NCI-H2227 (cell line): ENCODE measurements at regions not wholly inside any gene's neighbourhood (a gene's known extent, or its start where the extent isn't known, plus 50 kb on each side); places are given as distances from the start of the nearest gene placed in this dataset.
A peak's percentile ranks its signal among the peaks of the same experiment; 100 is the strongest.
"Not testable (repeated sequence)": the region's sequence is repeated elsewhere in the genome, so short reads cannot be mapped to it uniquely, and the experiment has no call there.

Experiments used
- DNase-seq: peaks from one replicate; lab custom pipeline; 2025; ENCODE audit not compliant: unreplicated experiment; lab: John Stamatoyannopoulos, UW

GRCh38 chr2:66317268-66317890, 117.5 kb upstream of the MEIS1 start:
- DNase-seq: no peak

GRCh38 chr2:66306483-66306882, 128.4 kb upstream of the MEIS1 start:
- DNase-seq: no peak

DNA sequence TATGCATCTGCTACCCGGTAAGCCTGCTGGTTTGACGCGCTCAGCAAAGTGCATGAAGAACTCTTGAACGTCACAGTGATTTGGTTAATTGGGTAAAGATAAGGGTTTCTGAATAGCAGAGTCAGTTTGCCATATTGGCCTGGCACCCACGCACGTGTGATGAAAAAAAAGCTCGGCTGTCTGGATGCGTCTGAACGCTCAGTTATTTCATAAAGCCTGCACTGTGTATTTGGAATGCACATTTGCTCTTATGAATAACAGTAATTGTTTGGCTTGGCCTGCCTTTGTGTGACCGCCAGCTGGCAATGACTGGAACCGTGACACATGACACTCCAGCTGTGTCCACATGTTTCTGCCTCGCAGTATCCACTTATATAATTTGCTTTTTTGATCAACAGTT, 129.2 kb upstream of the MEIS1 start:
- peak; percentile 40 for DNase-seq

DNA sequence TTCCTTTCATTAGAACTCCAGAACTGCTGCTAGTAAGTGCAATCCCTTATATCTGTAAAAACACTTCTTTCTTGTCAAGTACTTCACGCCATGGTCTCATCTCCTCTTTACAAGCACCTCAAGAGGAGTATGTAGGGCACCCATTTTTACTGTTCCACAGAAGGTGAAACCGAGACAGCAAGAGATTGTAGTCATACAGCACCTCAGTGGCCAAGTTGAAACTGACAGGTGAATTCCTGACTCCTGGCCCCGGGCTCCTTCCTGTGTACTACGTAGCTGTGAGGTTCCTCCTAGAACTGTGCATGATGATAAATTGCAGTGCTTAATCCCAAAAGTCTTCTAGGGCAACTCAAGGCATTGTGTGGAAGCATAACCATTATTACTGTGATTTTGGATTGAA, 131.5 kb upstream of the MEIS1 start:
- no peak for DNase-seq

DNA sequence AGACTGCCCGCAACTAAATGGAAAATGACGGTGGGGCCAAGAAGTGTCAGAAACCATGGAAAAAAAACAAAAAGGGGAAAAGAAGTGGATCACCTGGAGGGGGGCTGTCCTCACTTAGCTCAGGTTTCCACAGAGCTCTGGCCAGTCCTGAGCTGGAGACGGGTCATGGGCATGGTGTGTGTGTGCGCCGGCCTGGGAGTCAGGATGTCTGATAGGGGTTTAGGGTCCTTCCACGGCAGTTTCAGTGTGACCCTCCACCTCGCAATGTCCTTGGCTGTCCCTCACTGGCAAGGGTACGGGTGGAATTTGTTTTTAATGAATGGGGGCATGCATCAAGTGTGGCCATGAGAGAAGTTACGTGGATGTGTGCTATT, 133.2 kb upstream of the MEIS1 start:
- DNase-seq: no peak

DNA sequence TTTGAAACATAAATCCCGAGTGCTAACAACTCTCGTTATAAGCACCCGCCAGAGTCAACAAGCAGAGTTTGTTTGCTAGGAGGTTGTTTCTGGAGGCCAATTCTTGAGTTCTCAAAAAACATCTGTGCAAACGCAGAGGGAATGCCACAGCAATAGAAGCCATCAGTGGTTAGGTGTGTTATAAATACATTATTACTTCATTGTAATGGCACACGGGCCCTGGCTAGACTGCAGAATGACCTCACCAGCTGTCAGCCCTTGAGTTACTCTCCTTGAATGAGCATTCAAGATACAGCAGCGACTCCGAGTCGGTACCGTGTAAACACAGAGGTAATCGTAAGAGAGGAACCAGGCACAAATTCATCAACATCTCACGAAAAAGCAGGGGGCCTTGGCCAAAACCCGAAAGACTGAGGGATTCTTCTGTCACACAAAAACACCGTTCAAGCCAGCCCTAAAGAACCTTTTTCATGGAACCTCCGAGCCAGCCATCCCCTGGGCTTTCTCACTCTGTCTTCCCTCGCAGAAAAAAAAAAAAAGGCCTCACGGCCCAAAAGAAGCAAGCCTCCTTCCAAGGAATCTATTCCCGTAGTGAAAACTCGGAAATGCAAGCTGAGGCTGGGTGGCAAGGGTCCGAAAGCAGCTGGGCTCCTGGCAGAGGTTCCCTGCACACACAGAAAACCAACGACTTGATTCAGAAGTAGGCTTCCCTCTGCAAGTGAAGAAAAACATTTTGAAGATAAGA, 133.7 kb upstream of the MEIS1 start:
- peak; percentile 14 for DNase-seq

DNA sequence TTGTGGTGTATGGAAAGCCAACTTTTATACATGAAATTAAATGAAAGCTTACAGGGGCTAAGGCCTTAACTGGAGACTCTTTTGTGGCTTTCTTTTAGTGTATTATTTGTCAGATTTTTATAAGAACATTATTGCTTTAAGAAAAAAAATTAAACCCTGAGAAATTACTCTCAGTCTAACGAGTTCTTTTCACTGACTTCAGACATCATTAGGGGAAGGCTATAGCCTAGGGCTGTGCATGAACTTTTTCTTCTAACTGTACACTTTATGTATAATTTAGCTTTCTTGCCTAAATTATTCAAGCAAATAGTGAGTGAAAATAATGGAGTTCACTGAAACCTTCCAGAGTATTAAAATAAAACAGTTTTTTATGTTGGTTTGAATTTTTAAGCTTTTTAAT, 151.1 kb upstream of the MEIS1 start:
- no peak for DNase-seq

DNA sequence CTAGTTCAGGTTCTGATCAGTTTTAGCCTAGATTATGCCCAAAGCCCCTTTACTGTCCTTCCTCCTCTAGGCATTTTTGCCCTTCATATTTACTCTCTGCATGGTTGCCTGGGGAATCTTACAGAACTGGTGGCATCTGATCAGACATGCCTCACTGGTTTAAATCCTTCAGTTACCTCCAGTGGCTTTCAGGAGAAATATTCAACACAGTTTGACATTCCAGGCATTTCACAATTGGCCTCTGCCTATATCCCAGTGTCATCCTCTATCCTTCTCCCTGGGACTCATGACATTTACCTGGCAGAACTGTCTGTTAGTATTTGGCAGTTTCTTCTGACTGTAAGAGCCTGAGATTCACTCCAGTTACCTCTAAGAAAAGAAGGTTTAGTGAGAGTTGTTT, 152.9 kb upstream of the MEIS1 start:
- no peak for DNase-seq

DNA sequence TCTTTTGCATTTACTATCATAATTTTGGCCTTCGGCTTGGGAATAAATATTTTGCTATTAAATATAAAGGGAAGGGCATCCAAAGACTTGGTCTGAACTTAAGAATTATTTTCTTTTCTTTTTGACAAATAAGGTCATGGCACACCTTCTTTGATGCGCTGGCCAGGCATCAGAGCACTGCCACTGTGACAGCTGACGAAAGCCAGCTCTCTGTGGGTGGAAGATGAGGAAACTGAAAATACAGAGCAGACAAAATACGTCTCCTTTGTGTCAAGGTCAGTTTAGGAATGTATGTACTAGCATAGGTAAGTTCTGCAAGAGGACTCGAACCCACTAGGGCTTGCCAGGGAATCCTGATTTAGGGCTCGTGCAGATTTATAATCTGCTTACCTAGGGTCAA, 155.9 kb upstream of the MEIS1 start:
- DNase-seq: no peak

DNA sequence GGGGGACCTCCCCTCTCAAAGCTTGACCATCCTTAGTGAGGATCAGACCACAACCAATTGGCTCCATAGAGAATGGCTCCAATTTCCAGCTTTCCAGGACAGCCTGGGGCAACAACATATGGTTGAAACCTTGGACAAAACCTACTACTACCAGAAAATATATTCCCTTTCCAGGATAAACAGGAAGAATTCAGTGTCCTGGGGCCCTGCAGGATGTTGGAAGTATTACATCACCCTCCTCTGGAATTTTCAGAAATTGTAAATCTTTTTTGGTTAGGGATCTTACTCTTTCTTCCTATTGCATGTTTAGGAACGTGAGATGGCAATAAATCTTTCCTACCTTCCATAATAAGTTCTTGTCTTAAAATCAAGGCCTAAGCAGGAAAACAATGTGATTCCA, 158.9 kb upstream of the MEIS1 start:
- DNase-seq: no peak

DNA sequence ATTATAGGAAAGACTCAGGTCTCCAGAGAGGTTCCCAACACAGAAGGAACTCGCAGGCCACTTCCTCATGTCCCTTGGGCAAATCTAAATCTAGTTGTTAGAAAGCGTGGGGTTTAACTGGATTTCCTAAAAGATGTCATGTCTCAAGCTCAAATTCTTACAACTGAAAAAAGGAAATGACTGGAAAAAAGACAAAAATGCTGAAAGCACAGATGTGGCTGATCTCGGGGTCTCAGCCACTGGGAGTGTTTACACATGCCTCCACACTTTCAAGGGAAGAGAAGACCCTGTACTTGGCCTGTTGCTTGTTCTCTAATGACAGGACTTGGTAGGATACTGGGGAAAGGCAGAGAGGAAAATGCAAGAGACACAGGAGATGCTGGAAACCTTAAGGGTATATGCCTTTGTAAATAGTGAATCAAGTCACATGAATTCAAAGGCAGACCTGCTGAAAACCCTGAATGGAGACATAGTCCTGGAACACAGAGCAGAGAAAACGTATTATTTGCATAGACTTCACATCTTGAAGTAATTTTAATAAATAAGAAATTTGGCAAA, 160.9 kb upstream of the MEIS1 start:
- DNase-seq: no peak

DNA sequence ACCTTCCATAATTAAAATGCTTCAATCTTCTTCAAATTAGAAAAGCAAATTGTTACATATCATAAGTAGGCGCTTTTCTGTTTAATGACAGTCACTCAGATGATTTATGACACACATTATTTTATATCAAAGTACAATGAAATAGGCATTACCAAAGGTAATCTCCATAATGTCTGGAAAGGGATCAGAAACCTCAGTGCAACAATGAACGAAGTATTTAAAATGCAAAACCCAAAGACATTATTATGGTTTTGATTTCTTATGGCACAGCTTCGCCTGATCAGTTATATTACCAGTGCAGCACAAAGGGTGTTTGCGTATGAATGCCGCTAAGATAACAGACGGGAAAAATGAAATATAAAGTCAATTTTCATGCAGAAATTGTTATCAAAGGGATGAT, 162.2 kb upstream of the MEIS1 start:
- no peak for DNase-seq

- DNase-seq: no peak
Observed at GRCh38 chr2:66271777-66272176, 163.1 kb upstream of the MEIS1 start.

DNA sequence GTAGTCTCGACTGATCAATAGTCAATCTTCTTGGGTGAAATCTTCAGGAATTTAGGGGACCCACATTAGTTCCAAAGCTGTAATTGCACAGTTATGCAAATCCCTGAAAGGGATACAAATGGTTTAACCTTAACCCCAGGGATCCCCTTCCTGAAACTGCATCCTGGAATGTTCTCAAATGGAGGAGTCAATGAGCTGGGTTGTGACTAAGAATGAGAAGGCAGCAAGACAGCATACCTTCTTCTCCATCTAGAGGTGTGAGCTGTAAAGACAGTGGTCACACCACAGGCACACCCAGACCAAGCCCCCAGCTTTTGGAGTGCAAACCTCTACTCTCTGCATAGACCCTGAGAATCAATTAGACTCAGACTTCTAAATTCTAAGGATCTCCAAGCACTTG, 164.7 kb upstream of the MEIS1 start:
- no peak for DNase-seq

- no peak for DNase-seq
Observed at GRCh38 chr2:66269166-66269565, 165.8 kb upstream of the MEIS1 start.

DNA sequence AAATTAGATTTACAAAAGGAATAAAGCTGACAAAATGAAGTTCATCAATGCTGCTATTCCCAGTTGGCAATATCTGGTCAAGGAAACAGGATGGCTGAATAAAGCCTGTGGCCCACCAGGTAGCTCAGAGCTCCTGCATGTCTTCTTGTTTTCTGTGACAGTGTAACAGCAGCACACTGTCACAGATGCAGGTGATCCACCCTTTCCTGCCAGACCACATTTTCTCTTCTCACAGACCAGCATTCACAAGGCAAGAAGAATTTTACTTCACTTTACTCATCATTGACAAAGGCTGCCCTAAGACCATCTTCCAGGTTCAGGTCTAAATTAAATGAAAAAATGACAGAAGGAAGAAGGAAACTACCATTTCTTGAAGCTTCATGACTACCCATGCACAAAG, 166.2 kb upstream of the MEIS1 start:
- no peak for DNase-seq

GRCh38 chr2:66264354-66264753, 170.6 kb upstream of the MEIS1 start:
- DNase-seq: no peak

- DNase-seq: no peak
Observed at GRCh38 chr2:66255867-66256266, 179.1 kb upstream of the MEIS1 start.

- no peak for DNase-seq
Observed at GRCh38 chr2:66255136-66255535, 179.8 kb upstream of the MEIS1 start.

- DNase-seq: no peak
Observed at GRCh38 chr2:66253066-66253465, 181.9 kb upstream of the MEIS1 start.

GRCh38 chr2:66252109-66252508, 182.8 kb upstream of the MEIS1 start:
- no peak for DNase-seq

DNA sequence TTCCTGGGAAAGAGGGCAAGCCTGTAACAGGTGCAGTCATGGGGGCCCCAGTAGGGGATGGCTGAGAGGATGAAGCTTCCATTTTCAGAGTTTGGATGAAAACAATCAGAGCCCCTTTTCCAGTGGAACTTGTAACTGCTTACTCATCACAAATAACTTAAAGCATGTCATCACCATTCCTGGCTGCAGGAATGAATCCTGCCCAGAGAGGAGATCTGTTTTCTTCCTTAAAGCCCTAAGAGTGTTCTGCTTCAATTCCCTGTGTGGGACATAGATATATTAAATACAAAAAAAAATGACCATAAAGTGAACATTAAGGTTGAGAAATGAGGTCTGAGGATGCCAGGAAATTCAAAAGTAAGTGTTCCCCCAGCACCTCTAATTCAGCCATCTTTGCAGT, 183.4 kb upstream of the MEIS1 start:
- no peak for DNase-seq

DNA sequence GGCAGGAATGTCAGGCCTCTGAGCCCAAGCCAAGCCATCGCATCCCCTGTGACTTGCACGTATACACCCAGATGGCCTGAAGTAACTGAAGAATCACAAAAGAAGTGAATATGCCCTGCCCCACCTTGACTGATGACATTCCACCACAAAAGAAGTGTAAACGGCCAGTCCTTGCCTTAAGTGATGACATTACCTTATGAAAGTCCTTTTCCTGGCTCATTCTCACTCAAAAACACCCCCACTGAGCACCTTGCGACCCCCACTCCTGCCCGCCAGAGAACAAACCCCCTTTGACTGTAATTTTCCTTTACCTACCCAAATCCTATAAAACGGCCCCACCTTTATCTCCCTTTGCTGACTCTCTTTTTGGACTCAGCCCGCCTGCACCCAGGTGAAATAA, 185.8 kb upstream of the MEIS1 start:
- DNase-seq: not testable (repeated sequence)
